GM23338 (cell line): ENCODE measurements at regions not wholly inside any gene's neighbourhood (a gene's known extent, or its start where the extent isn't known, plus 50 kb on each side); places are given as distances from the start of the nearest gene placed in this dataset.

Experiments used
- ATAC-seq: fragments of 200-7000 bp; cut with Tn5 transposase; 3 replicates; pipeline ENCODE4 v1.9.1; 2020
- DNase-seq: peaks from one replicate; pipeline ENCODE4 v3.0.0-alpha.2; 2015; ENCODE audit warnings: low spot score
- H2AFZ ChIP-seq: fragments of 200-600 bp; sonication (generic); 2 replicates; pipeline ENCODE4 v1.8.0; 2016; ENCODE audit warnings: antibody characterized with exemption, mild to moderate bottlenecking, moderate library complexity
- H3F3A ChIP-seq: fragments of 200-600 bp; sonication (generic); replicated peaks from 2 replicates; pipeline ENCODE4 v1.8.0; 2017; ENCODE audit warnings: antibody characterized with exemption, mixed run types, low read depth
- H3K27ac ChIP-seq: fragments of 200-600 bp; sonication (generic); 2 replicates; pipeline ENCODE4 v1.6.1; 2016; ENCODE audit warnings: low read depth
- H3K27me3 ChIP-seq: fragments of 200-600 bp; sonication (generic); 2 replicates; pipeline ENCODE4 v1.8.0; 2016; ENCODE audit warnings: mild to moderate bottlenecking, mixed run types, moderate library complexity; ENCODE audit not compliant: insufficient read depth
- H3K36me3 ChIP-seq: fragments of 200-600 bp; sonication (generic); 2 replicates; pipeline ENCODE4 v1.8.0; 2016; ENCODE audit warnings: mild to moderate bottlenecking; ENCODE audit not compliant: insufficient read depth
- H3K4me1 ChIP-seq: fragments of 200-600 bp; sonication (generic); 2 replicates; pipeline ENCODE4 v1.8.0; 2016; ENCODE audit warnings: mild to moderate bottlenecking, moderate library complexity; ENCODE audit not compliant: insufficient read depth
- H3K4me2 ChIP-seq: fragments of 200-600 bp; sonication (generic); 2 replicates; pipeline ENCODE4 v1.7.1; 2017; ENCODE audit warnings: mixed run types
- H3K4me3 ChIP-seq: fragments of 200-600 bp; sonication (generic); 2 replicates; pipeline ENCODE4 v1.6.1; 2016; ENCODE audit warnings: mixed run types
- H3K79me2 ChIP-seq: fragments of 200-600 bp; sonication (generic); replicated peaks from 2 replicates; pipeline ENCODE4 v1.8.0; 2017; ENCODE audit warnings: mild to moderate bottlenecking; ENCODE audit not compliant: insufficient read depth
- H3K9me2 ChIP-seq: fragments of 200-600 bp; sonication (generic); 2 replicates; pipeline ENCODE4 v1.8.0; 2017; ENCODE audit not compliant: insufficient read depth
- H4K20me1 ChIP-seq: fragments of 200-600 bp; sonication (generic); replicated peaks from 2 replicates; pipeline ENCODE4 v1.8.0; 2017; ENCODE audit warnings: mild to moderate bottlenecking; ENCODE audit not compliant: insufficient read depth
- H3K27ac Mint-ChIP-seq: 2 replicates; pipeline ENCODE4 v1.8.0; 2020; ENCODE audit warnings: inconsistent platforms, mild to moderate bottlenecking, moderate library complexity, mixed read lengths
- H3K27me3 Mint-ChIP-seq: 3 replicates; pipeline ENCODE4 v1.8.0; 2022; ENCODE audit warnings: low read depth, mild to moderate bottlenecking, moderate library complexity, mixed read lengths, inconsistent platforms; ENCODE audit not compliant: insufficient read depth, poor library complexity
- H3K36me3 Mint-ChIP-seq: 3 replicates; pipeline ENCODE4 v1.8.0; 2021; ENCODE audit warnings: low read depth, mild to moderate bottlenecking, inconsistent platforms, moderate library complexity, mixed read lengths
- H3K4me1 Mint-ChIP-seq: 3 replicates; pipeline ENCODE4 v1.8.0; 2020; ENCODE audit warnings: mild to moderate bottlenecking, inconsistent platforms, mixed read lengths
- H3K4me3 Mint-ChIP-seq: 3 replicates; pipeline ENCODE4 v1.8.0; 2021; ENCODE audit warnings: moderate library complexity, mild to moderate bottlenecking, inconsistent platforms, mixed read lengths
- H3K9me3 Mint-ChIP-seq: 3 replicates; pipeline ENCODE4 v1.8.0; 2020; ENCODE audit warnings: moderate library complexity, mild to moderate bottlenecking, inconsistent platforms, mixed read lengths
- CREB1 ChIP-seq: fragments of 250-450 bp; sonication (Bioruptor Pico); IDR thresholded peaks from 2 replicates; pipeline ENCODE4 v1.5.0; 2020; ENCODE audit warnings: low read depth, mild to moderate bottlenecking, moderate library complexity
- ETS1 ChIP-seq: IDR thresholded peaks from 2 replicates; pipeline ENCODE4 v1.6.1; 2016; ENCODE audit warnings: antibody characterized with exemption
- EZH2 ChIP-seq: fragments of 200-600 bp; sonication (generic); IDR thresholded peaks from one replicate; pipeline ENCODE4 v1.8.0; 2017; ENCODE audit warnings: antibody characterized with exemption, mild to moderate bottlenecking, low read depth; ENCODE audit not compliant: unreplicated experiment
- EZH2phosphoT487 ChIP-seq: fragments of 200-600 bp; sonication (generic); IDR thresholded peaks from one replicate; pipeline ENCODE4 v1.8.1; 2018; ENCODE audit warnings: antibody characterized with exemption; ENCODE audit not compliant: unreplicated experiment
- JUNB ChIP-seq: IDR thresholded peaks from one replicate; pipeline ENCODE4 v1.6.1; 2016; ENCODE audit warnings: antibody characterized with exemption; ENCODE audit not compliant: unreplicated experiment
- NANOG ChIP-seq: IDR thresholded peaks from 2 replicates; pipeline ENCODE4 v1.6.1; 2016; ENCODE audit warnings: antibody characterized with exemption, borderline replicate concordance
- POLR2AphosphoS5 ChIP-seq: IDR thresholded peaks from 2 replicates; pipeline ENCODE4 v1.6.1; 2016; ENCODE audit warnings: antibody characterized with exemption, low read depth
- REST ChIP-seq: IDR thresholded peaks from one replicate; pipeline ENCODE4 v1.6.1; 2018; ENCODE audit warnings: antibody characterized with exemption; ENCODE audit not compliant: unreplicated experiment
- STAT1 ChIP-seq: IDR thresholded peaks from one replicate; pipeline ENCODE4 v1.6.1; 2016; ENCODE audit warnings: antibody characterized with exemption; ENCODE audit not compliant: unreplicated experiment
- ZNF114 ChIP-seq: fragments of 250-450 bp; sonication (Bioruptor Pico); IDR thresholded peaks from 2 replicates; pipeline ENCODE4 v1.5.0; 2020; ENCODE audit warnings: mild to moderate bottlenecking, moderate library complexity
- ZNF331 ChIP-seq: fragments of 250-450 bp; sonication (Bioruptor Pico); IDR thresholded peaks from 2 replicates; pipeline ENCODE4 v1.5.0; 2020; ENCODE audit warnings: low read depth, mild to moderate bottlenecking, moderate library complexity
- TF ChIP-seq, protein P1 (sequence below), 2 experiments: fragments of 200-600 bp in 1 of 2; sonication (generic) in 1 of 2; conservative IDR thresholded peaks; 2 replicates each; pipeline versions ENCODE4 v1.5.1 to v1.6.1; 2016 to 2017; ENCODE audit warnings: antibody characterized with exemption in 2 of 2, low read depth in 2 of 2, mild to moderate bottlenecking in 2 of 2, moderate library complexity in 1 of 2

GRCh38 chr6:55994531-55994930, 119.1 kb upstream of the BMP5 start (continued):
- TF ChIP-seq, protein P1, sequence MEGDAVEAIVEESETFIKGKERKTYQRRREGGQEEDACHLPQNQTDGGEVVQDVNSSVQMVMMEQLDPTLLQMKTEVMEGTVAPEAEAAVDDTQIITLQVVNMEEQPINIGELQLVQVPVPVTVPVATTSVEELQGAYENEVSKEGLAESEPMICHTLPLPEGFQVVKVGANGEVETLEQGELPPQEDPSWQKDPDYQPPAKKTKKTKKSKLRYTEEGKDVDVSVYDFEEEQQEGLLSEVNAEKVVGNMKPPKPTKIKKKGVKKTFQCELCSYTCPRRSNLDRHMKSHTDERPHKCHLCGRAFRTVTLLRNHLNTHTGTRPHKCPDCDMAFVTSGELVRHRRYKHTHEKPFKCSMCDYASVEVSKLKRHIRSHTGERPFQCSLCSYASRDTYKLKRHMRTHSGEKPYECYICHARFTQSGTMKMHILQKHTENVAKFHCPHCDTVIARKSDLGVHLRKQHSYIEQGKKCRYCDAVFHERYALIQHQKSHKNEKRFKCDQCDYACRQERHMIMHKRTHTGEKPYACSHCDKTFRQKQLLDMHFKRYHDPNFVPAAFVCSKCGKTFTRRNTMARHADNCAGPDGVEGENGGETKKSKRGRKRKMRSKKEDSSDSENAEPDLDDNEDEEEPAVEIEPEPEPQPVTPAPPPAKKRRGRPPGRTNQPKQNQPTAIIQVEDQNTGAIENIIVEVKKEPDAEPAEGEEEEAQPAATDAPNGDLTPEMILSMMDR (conservative IDR thresholded peaks at IDR 0.05; ENCODE audit: low read depth in 2 of 2), result no peak
- no peak for TF ChIP-seq ZNF114 (CRISPR knock-in tag)
- TF ChIP-seq EZH2phosphoT487, result no peak
- no peak for TF ChIP-seq EZH2
- no peak for TF ChIP-seq STAT1
- no peak for TF ChIP-seq NANOG
- TF ChIP-seq CREB1 (CRISPR knock-in tag), result no peak
- TF ChIP-seq ETS1, result no peak
- no peak for TF ChIP-seq REST
- no peak for TF ChIP-seq POLR2AphosphoS5
- no peak for TF ChIP-seq ZNF331 (CRISPR knock-in tag)

DNA sequence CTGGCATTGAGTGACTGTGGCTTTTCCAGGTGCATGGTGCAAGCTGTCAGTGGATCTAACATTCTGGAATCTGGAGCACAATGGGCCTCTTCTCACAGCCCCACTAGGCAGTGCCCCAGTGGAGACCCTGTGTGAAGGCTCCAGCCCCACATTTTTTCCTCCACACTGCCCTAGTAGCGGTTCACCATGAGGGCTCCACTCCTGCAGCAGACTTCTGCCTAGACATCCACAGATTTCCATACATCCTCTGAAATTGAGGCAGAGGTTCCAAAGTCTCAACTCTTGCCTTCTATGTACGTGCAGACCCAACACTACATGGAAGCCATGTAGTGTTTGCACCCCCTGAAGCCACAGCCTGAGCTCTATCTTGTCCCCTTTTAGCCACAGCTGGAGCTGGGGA, 118.0 kb upstream of the BMP5 start:
- Mint-ChIP-seq H3K4me1 (no peaks in the 10 kb centered on the region; the same call in 2 of the 3 replicates), H3K4me3 (no peak overlapping the region), H3K36me3 (peaks cover 24% of the 10 kb centered on the region), H3K9me3 (peaks cover 37% of the 10 kb centered on the region), H3K27ac (no peak overlapping the region), H3K27me3 (peaks cover 4% of the 10 kb centered on the region)
- Histone ChIP-seq H3K79me2 (no peaks in the 10 kb centered on the region), H2AFZ (no peak overlapping the region), H3K4me2 (no peak overlapping the region), H3K4me3 (no peak overlapping the region), H3K27me3 (no peaks in the 10 kb centered on the region), H4K20me1 (no peaks in the 10 kb centered on the region), H3K9me2 (no peaks in the 10 kb centered on the region), H3K27ac (no peak overlapping the region), H3K4me1 (no peaks in the 10 kb centered on the region), H3F3A (no peaks in the 10 kb centered on the region), H3K36me3 (peaks cover 5% of the 10 kb centered on the region; the same call in 1 of the 2 replicates)
- TF ChIP-seq ZNF331 (CRISPR knock-in tag), result no peak
- TF ChIP-seq, protein P1 (conservative IDR thresholded peaks at IDR 0.05; ENCODE audit: low read depth in 2 of 2), result no peak
- TF ChIP-seq JUNB, result no peak
- no peak for TF ChIP-seq ETS1
- TF ChIP-seq CREB1 (CRISPR knock-in tag), result no peak
- ATAC-seq (no peak), DNase-seq (no peak)
